ENCODE measurements at regions not wholly inside any gene's neighbourhood (a gene's known extent, or its start where the extent isn't known, plus 50 kb on each side); places are given as distances from the start of the nearest gene placed in this dataset.

DNA sequence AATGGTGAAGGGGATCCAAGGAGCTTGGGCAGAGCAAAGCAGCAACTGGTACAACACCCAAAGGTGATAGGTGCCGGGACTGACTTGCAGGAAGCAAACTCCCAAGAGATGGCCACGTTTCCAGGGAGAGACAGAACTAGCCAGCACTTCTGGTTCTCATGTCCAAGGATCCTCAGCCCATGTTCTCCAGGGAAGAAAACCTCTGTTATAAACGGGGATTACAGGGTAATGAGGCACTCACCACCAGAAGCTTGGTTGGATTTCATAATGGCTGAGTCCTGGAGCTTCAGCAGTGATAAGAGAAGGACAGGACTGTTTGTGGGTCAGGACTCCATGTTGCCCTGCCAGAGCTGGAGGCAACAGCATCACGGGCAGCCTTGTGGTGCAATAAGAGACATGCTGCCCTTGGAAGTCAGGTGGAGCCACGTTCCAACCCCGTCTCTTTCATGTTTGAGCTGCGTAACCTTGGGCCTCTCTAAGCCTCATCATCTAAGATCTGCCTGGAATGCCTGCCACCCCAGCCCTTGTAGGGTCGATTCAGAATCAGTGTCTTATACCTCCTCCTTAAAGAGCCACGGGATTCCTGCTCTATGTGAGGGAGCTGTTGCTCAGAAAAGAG, 181.0 kb downstream of the ABHD5 start:
- TF ChIP-seq, protein P1, sequence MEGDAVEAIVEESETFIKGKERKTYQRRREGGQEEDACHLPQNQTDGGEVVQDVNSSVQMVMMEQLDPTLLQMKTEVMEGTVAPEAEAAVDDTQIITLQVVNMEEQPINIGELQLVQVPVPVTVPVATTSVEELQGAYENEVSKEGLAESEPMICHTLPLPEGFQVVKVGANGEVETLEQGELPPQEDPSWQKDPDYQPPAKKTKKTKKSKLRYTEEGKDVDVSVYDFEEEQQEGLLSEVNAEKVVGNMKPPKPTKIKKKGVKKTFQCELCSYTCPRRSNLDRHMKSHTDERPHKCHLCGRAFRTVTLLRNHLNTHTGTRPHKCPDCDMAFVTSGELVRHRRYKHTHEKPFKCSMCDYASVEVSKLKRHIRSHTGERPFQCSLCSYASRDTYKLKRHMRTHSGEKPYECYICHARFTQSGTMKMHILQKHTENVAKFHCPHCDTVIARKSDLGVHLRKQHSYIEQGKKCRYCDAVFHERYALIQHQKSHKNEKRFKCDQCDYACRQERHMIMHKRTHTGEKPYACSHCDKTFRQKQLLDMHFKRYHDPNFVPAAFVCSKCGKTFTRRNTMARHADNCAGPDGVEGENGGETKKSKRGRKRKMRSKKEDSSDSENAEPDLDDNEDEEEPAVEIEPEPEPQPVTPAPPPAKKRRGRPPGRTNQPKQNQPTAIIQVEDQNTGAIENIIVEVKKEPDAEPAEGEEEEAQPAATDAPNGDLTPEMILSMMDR (IDR thresholded peaks at IDR 0.05; ENCODE audit: poor library complexity), result no peak
- TF ChIP-seq EZH2 (IDR thresholded peaks at IDR 0.05; ENCODE audit: borderline replicate concordance), result no peak

Measured in hepatocyte (in vitro differentiated cells).